HG03135 (cell line): ENCODE measurements at regions not wholly inside any gene's neighbourhood (a gene's known extent, or its start where the extent isn't known, plus 50 kb on each side); places are given as distances from the start of the nearest gene placed in this dataset.

Source experiments
- ATAC-seq: cut with Tn5 transposase; IDR thresholded peaks from one replicate; pipeline ENCODE4 v1.9.1; 2021; ENCODE audit warnings: mild to moderate bottlenecking, moderate library complexity; ENCODE audit not compliant: unreplicated experiment

DNA sequence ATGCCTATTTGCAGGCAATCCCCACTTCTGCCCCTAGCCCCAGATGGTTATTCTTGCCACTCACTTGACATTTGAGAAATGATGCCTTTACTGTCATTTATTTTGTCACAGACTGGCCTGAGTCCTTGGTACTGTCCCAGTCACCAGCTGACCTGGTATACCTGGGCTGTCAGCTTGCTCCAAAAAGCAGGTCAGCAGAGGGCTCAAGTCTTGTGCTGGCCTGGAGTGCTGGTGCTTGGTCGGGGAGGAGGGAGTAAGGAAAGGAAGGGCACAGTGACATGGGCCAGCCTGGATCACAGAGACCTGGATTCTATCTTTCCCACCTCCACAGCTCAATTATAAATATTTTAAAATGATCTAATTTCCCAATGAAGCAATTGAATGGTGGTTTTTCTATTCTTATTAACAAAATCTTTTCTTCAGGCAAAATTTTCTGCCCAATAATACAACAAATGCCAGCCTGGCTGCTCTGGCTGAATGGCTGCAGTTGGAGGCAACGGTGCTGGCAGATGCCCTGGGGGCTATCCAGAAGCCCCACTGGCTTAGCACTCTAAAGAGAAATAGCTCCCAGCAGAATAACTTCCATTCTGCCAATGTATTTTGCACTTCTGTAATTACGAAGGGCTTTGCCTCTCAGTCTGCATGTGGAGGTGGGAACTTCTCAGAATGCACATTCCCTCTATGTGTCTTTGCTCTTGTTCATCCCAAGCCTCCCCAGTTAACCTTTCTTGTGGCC, 160.6 kb downstream of the GADD45G start:
- ATAC-seq = no peak

DNA sequence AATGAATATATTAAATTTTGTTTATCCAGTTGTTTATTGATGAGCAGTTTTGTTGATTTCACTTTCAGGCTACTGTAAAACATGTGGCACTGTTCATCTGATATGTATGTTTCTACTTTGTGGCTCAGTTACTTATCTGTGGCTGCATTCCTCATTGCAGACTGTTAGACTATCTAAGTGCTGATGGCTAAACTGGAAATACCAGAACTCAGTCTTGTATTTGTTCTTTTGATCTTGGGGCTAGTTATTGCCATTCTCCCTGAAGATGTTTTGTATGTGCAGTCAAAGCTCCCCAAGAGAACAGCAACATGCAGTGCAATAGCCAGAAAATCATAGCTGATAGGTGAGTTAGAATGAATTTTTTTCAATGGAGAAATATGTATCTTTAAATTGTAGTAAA, 162.2 kb downstream of the GADD45G start:
- no peak for ATAC-seq

DNA sequence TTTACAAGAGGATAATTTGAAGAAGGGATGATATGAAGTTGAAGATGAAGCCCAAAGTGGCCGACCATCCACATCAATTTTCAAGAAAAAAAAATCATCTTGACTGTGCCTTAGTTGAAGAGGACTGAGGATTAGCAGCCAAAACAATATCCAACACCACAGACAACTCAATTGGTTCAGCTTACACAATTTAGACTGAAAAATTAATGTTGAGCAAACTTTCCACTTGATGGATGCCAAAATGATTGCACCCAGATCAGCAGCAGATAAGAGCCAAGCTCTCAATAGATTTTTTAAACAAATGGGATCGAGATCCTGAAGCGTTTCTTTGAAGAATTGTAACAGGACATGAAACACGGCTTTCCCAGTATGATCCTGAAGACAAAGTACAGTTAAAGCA, 163.2 kb downstream of the GADD45G start:
- ATAC-seq = no peak

GRCh38 chr9:89768650-89769071, 163.8 kb downstream of the GADD45G start:
- ATAC-seq = no peak

DNA sequence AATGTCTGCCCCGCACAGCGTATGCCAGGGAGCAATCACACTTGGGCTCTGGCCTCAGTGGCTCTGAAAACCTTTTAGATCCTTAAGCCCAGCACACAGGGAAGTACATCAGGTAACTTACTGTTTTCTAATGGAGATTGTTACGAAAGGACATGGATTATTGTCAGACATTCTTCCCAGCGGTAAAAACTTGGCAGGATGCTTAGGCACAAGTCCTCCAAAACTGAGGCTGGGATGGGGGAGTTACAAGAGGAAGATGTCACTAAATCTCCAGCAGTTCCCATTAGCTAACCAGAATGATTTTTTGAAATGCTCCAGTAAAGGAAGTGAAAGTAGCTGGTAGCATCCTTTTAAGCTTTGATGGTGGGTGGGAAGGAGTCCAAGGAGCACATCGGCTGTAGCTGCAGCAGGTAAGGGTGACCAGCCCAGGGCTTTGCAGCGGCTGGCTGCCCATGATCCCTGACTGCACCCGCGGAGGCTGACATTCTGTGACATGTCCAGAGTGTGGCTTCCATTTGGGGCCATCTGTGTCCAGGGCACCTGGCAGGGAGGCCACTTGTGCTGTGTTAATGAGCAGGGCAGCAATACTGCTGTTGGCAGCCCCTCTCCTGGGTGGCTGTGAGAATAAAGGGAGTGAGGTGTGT, 165.8 kb downstream of the GADD45G start:
- ATAC-seq = no peak

DNA sequence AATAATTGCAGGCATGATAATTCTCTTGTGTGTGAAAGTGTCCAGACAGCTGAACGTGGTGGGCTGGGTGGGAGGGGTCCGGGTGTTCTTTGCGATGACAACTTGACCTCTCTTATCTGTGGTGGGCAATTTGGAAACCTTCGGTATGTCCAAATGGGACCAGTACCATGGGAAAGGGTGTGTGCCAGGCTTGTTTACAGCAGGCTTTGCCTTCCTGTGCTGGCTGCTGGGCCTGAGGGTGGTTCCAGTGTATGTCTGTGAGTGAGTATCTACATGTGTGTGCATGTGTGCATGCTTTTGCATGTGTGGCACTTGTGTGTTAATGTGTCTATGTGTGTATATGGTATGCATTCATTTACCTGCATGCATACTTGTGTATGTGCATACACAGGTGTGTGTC, 166.4 kb downstream of the GADD45G start:
- ATAC-seq = no peak

DNA sequence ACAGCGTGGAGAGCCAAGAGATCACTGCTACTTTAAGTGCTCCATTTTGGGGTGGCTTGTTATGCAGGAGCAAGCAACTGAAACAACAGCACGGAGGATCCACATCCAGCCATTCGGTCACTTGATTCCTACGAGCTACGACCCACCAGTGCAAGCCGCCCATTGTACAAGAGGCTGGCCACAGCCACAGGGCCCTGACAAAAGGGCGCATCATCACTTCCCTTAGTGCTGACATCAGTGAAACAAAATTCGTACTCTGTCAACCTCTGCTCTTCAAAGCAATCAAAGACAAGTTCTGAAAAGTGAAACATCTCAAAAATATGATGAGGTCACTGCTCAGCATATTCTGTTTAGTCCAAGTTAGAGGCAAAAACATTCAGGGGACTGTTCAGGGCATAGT, 168.4 kb downstream of the GADD45G start:
- no peak for ATAC-seq

DNA sequence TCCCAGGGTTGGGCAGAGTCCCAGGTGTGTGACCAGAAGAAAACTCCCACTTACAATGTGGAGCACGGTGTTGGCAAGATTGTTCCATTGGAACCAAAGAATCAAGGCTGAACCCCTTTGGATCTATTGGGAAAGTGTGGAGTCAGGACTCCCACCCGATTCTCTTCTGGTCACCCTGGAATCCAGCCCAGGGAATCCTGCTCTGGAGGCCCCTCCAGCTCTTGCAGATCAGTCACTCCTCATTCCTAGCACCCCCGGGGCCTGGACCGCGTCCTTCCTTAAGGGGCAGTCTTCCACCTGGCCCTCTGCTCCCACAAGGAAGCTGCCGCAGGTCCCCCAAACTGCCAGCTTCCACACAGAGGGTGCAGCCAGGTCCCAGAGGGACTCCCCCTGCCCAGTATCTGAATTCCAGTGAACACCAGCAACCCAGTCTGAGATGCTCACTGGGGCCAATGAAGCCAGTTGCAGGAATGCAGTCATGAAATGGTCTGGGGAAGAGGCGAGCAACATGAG, 170.1 kb downstream of the GADD45G start:
- ATAC-seq = no peak

- no peak for ATAC-seq
Observed at GRCh38 chr9:89775641-89776040, 170.8 kb downstream of the GADD45G start.

- ATAC-seq = no peak
Observed at GRCh38 chr9:89776795-89777525, 172.1 kb downstream of the GADD45G start.

GRCh38 chr9:89777544-89777943, 172.7 kb downstream of the GADD45G start:
- no peak for ATAC-seq

GRCh38 chr9:89778100-89779090, 173.6 kb downstream of the GADD45G start:
- ATAC-seq = no peak

GRCh38 chr9:89779405-89780203, 174.8 kb downstream of the GADD45G start:
- no peak for ATAC-seq

DNA sequence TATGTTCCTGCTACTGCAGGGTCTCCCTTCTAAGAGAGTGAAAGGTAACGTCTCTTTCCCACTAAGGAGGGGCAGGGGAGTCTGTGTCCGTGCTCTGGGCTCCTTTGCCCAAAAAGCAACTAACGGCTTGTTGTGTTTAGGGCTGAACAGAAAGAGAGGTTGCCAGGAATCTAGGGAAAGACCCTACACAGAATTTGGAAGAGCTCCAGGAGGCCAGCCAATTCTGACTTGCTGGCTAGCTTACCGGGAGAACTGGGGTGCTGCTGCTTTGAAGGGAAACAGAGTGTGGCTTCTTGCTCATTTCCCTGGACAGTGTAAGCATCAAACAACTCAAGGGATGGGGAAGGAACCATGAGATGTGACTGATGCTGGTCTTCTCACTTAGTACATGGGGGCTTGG, 176.1 kb downstream of the GADD45G start:
- ATAC-seq = no peak

GRCh38 chr9:89781838-89782540, 177.2 kb downstream of the GADD45G start:
- peak; percentile 57 for ATAC-seq

DNA sequence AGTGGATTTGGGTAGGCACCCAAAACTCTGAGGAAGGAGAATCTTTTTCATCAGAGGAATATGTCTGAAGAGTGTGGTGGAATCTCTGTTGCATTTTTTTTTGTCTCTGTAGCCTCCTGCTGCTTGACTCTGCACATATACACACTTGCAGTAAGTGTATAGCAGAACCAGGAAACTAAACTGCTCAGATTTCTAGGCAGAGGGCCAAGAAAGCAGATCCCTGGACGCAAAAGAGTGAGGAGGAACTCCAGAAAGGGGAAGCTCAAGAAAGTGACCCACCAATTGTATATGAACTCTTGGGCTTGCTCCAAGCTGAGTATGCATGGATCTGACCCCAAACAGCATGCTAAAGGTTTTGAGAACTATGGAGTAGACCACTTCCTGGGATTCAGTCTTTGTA, 181.8 kb downstream of the GADD45G start:
- ATAC-seq = no peak

DNA sequence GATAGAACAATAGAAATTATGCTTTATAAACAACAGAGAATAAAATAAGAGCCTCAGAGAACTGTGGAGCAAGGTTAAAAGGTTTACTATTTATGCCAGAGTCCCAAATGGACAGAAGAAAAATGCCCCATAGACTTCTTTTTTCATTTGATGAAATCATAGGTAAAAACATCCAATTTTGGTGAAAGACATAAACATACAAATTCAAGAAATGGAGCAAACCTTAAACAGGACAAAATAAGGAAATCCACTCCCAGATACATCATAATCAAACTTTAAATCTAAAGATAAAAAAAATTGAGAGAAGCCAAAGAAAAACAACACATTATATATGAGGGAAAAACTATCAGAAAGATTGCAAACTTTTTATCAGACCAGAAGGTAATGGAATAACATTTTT, 182.8 kb downstream of the GADD45G start:
- no peak for ATAC-seq

DNA sequence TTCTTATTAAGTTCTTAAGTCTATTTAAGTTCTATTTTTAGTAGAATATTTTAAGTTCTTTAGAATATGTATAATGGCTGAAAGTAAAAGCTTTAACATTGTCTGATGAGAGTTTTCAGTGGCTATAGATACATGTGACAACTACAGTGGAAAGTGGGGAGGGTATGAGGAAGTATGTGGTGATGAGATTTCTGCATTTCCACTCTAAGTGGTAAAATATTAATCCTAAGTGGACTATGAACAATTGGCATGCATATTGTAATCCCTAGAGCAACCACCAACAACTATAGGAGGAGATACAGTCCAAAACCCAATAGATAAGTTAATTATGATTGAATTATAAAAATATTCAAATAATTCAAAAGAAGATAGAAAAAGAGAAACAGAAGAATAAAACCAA, 183.6 kb downstream of the GADD45G start:
- ATAC-seq = no peak

GRCh38 chr9:89789922-89790510, 185.2 kb downstream of the GADD45G start:
- no peak for ATAC-seq
